ENCODE measurements at regions not wholly inside any gene's neighbourhood (a gene's known extent, or its start where the extent isn't known, plus 50 kb on each side); places are given as distances from the start of the nearest gene placed in this dataset.
"Not testable (repeated sequence)": the region's sequence is repeated elsewhere in the genome, so short reads cannot be mapped to it uniquely, and the experiment has no call there.

- Histone ChIP-seq H3K36me3 (no peaks in the 10 kb centered on the region), H3K27ac (no peak overlapping the region), H3K9me3 (no peaks in the 10 kb centered on the region), H3K4me3 (no peak overlapping the region), H3K27me3 (no peaks in the 10 kb centered on the region), H3K4me1 (no peaks in the 10 kb centered on the region)
- intact Hi-C loops (cut with DNase I) = no loop called here
- DNase-seq (ENCODE audit: low spot score in 2 of 2) = no peak
- no peak for TF ChIP-seq CTCF (IDR thresholded peaks at IDR 0.05)
Measured at GRCh38 chr1:22334860-22335550, 116.6 kb upstream of the ZBTB40 start.

DNA sequence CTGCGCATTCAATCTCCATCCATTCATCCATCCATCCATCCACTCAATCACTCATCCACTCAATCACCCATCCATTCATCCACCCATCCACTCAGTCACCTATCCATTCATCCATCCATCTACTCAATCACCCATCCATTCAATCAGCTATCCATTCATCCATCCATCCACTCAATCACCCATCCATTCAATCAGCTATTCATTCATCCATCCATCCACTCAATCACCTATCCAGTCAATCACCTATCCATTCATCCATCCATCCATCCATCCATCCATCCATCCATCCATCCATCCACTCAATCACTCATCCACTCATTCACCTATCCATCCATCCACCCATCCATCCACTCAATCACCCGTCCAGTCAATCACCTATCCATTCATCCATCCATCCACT is 115.4 kb upstream of the ZBTB40 start:
- H3K4me1 ChIP-seq; DNase-seq (ENCODE audit: low spot score in 2 of 2); H3K36me3 ChIP-seq; H3K9me3 ChIP-seq; H3K4me3 ChIP-seq; H3K27me3 ChIP-seq; intact Hi-C loops (cut with DNase I); H3K27ac ChIP-seq: not testable (repeated sequence)

DNA sequence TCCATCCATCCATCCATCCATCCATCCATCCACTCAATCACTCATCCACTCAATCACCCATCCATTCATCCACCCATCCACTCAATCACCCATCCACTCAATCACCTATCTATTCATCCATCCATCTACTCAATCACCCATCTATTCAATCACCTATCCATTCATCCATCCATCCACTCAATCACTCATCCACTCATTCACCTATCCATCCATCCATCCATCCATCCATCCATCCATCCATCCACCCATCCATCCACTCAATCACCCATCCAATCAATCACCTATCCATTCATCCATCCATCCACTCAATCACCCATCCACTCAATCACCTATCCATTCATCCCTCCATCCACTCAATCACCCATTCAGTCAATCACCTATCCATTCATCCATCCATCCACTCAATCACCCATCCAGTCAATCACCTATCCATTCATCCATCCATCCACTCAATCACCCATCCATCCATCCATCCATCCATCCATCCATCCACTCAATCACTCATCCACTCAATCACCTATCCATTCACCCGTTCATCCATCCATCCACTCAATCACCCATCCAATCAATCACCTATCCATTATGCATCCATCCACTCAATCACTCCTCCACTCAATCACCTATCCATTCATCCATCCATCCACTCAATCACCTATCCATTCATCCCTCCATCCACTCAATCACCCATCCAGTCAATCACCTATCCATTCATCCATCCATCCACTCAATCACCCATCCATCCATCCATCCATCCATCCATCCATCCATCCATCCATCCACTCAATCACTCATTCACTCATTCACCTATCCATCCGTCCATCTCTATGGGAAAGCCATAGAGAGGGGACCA is 114.7 kb upstream of the ZBTB40 start:
- H3K4me3 ChIP-seq; H3K4me1 ChIP-seq; H3K9me3 ChIP-seq; H3K27ac ChIP-seq; H3K27me3 ChIP-seq; DNase-seq (ENCODE audit: low spot score in 2 of 2); H3K36me3 ChIP-seq; intact Hi-C loops (cut with DNase I): not testable (repeated sequence)

DNA sequence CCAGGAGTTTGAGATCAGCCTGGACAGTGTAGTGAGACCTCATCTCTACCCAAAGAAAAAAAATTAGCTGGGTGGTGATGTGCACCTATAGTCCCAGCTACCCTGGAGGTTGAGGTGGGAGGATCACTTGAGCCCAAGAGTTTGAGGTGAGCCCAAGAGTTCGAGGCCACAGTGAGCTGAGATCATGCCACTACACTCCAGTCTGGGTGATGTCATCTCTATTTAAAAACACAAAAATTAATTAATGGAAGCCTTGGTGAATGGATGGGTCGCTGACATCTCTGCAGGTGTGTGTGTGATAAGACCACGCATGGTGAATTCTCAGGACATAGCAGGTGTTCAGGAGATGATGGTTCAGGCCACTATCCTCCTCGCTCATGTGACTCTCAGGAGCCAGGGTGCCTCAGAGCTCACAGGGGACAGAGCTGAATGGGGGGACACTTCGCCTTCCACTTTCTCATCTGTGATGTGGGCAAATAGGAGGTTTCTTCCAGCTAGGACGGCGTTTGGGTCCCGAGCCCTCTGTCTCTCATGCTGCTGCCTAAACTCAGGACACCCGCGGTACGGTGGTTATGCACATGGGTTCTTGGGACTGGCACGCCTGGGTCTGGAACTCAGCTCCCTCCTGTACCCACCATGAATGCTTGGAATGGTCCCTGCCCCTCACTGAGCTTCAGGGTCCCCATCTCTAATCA is 113.4 kb upstream of the ZBTB40 start:
- no peaks in the 10 kb centered on the region for H3K36me3 ChIP-seq
- TF ChIP-seq CTCF (IDR thresholded peaks at IDR 0.05) = no peak
- H3K27me3 ChIP-seq = no peaks in the 10 kb centered on the region
- no peak overlapping the region for H3K4me3 ChIP-seq
- intact Hi-C loops (cut with DNase I) = no loop called here
- no peaks in the 10 kb centered on the region for H3K4me1 ChIP-seq
- H3K9me3 ChIP-seq = no peaks in the 10 kb centered on the region
- no peak overlapping the region for H3K27ac ChIP-seq
- DNase-seq (ENCODE audit: low spot score in 2 of 2) = no peak

- Histone ChIP-seq H3K27me3 (no peaks in the 10 kb centered on the region), H3K4me3 (no peak overlapping the region), H3K4me1 (no peaks in the 10 kb centered on the region), H3K27ac (no peak overlapping the region), H3K36me3 (no peaks in the 10 kb centered on the region), H3K9me3 (no peaks in the 10 kb centered on the region)
- no peak for DNase-seq (ENCODE audit: low spot score in 2 of 2)
- intact Hi-C loops (cut with DNase I) = no loop called here
- no peak for TF ChIP-seq CTCF (IDR thresholded peaks at IDR 0.05)
Measured at GRCh38 chr1:22339237-22339636, 112.4 kb upstream of the ZBTB40 start.

DNA sequence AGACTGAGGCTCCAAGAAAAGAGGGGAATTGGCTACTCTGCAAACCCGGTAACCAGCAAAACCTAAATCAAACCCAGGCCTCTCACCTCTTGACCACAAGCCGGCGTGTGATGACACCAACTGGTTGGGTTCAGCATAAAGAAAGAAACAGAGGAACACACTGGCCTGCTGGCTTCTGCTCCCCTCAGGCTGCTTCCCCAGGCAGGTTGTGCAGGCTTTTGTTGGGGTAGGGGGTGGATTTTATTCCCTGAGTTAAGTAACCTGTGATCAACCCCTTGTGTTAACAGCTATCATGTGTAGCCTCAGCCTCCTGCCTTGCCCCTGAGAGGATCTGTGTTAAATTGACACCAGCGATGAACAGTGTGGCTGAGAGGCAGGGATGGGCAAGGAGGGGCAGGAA is 111.6 kb upstream of the ZBTB40 start:
- DNase-seq (ENCODE audit: low spot score in 2 of 2) = no peak
- no peak for TF ChIP-seq CTCF (IDR thresholded peaks at IDR 0.05)
- no peaks in the 10 kb centered on the region for H3K27me3 ChIP-seq
- H3K9me3 ChIP-seq = no peaks in the 10 kb centered on the region
- intact Hi-C loops (cut with DNase I) = no loop called here
- no peak overlapping the region for H3K27ac ChIP-seq
- no peak overlapping the region for H3K4me3 ChIP-seq
- H3K36me3 ChIP-seq = no peaks in the 10 kb centered on the region
- no peaks in the 10 kb centered on the region for H3K4me1 ChIP-seq
